Osteoblast (primary cell): ENCODE measurements at regions not wholly inside any gene's neighbourhood (a gene's known extent, or its start where the extent isn't known, plus 50 kb on each side); places are given as distances from the start of the nearest gene placed in this dataset.

Experiments used
- DNase-seq: peaks from one replicate; pipeline ENCODE4 v3.0.0; 2011; ENCODE audit warnings: low spot score, mixed read lengths; ENCODE audit not compliant: insufficient read length; ENCODE audit errors: missing footprints
- H2AFZ ChIP-seq: 2 replicates; pipeline ENCODE4 v1.6.0; 2011; ENCODE audit warnings: mild to moderate bottlenecking, low read length
- H3K27ac ChIP-seq: 2 replicates; pipeline ENCODE4 v1.5.1; 2011; ENCODE audit warnings: mild to moderate bottlenecking, low read depth, low read length, moderate library complexity
- H3K27me3 ChIP-seq: 2 replicates; pipeline ENCODE4 v1.6.0; 2012; ENCODE audit warnings: mild to moderate bottlenecking, control low read depth, inconsistent platforms, low read length, moderate library complexity; ENCODE audit not compliant: insufficient read depth
- H3K36me3 ChIP-seq: 2 replicates; pipeline ENCODE4 v1.5.1; 2011; ENCODE audit warnings: mild to moderate bottlenecking, low read length, control low read depth, moderate library complexity; ENCODE audit not compliant: insufficient read depth
- H3K4me1 ChIP-seq: 2 replicates; pipeline ENCODE4 v1.5.1; 2011; ENCODE audit warnings: mild to moderate bottlenecking, low read length, control low read depth, moderate library complexity; ENCODE audit not compliant: insufficient read depth
- H3K4me2 ChIP-seq: 2 replicates; pipeline ENCODE4 v1.6.0; 2011; ENCODE audit warnings: mild to moderate bottlenecking, low read length; ENCODE audit not compliant: insufficient read depth
- H3K4me3 ChIP-seq: fragments of 200-600 bp; sonication (generic); 3 replicates; pipeline ENCODE4 v1.5.1; 2012; ENCODE audit warnings: mild to moderate bottlenecking, low read length, inconsistent platforms; ENCODE audit not compliant: insufficient read depth
- H3K79me2 ChIP-seq: 2 replicates; pipeline ENCODE4 v1.6.0; 2012; ENCODE audit warnings: mild to moderate bottlenecking, low read length, control low read depth, inconsistent platforms; ENCODE audit not compliant: insufficient read depth
- H3K9me3 ChIP-seq: 2 replicates; pipeline ENCODE4 v1.5.1; 2011; ENCODE audit warnings: low read depth, low read length, control low read depth
- H4K20me1 ChIP-seq: 2 replicates; pipeline ENCODE4 v1.6.0; 2012; ENCODE audit warnings: mild to moderate bottlenecking, low read length, control low read depth; ENCODE audit not compliant: insufficient read depth
- CTCF ChIP-seq: IDR thresholded peaks from 2 replicates; pipeline ENCODE4 v1.5.1; 2011; ENCODE audit warnings: mild to moderate bottlenecking, low read depth, low read length, moderate library complexity; ENCODE audit errors: extremely low read depth

- peaks cover 25% of the 10 kb centered on the region for H3K27me3 ChIP-seq
- no peaks in the 10 kb centered on the region for H3K4me1 ChIP-seq
- H3K79me2 ChIP-seq, result no peaks in the 10 kb centered on the region
- H3K9me3 ChIP-seq, result no peaks in the 10 kb centered on the region
- no peak overlapping the region for H3K4me3 ChIP-seq
- H3K4me2 ChIP-seq, result no peak overlapping the region
- no peak for TF ChIP-seq CTCF
- no peak overlapping the region for H3K27ac ChIP-seq
- DNase-seq, result no peak
- no peak overlapping the region for H2AFZ ChIP-seq
- no peaks in the 10 kb centered on the region for H4K20me1 ChIP-seq
- no peaks in the 10 kb centered on the region for H3K36me3 ChIP-seq
Observed at GRCh38 chr9:124202447-124202971, 55.2 kb upstream of the NEK6 start.

GRCh38 chr9:124205686-124206352 is 51.9 kb upstream of the NEK6 start:
- peaks cover 23% of the 10 kb centered on the region for H3K27me3 ChIP-seq
- TF ChIP-seq CTCF, result no peak
- H3K79me2 ChIP-seq, result no peaks in the 10 kb centered on the region
- DNase-seq, result no peak
- no peak overlapping the region for H3K4me2 ChIP-seq
- H3K4me1 ChIP-seq, result peaks cover 3% of the 10 kb centered on the region
- no peaks in the 10 kb centered on the region for H3K36me3 ChIP-seq
- no peak overlapping the region for H2AFZ ChIP-seq
- no peak overlapping the region for H3K4me3 ChIP-seq
- no peaks in the 10 kb centered on the region for H4K20me1 ChIP-seq
- no peaks in the 10 kb centered on the region for H3K9me3 ChIP-seq
- H3K27ac ChIP-seq, result no peak overlapping the region

GRCh38 chr9:124206391-124206790 is 51.4 kb upstream of the NEK6 start:
- Histone ChIP-seq H3K9me3 (no peaks in the 10 kb centered on the region), H3K4me2 (no peak overlapping the region), H3K36me3 (no peaks in the 10 kb centered on the region), H3K79me2 (no peaks in the 10 kb centered on the region), H3K4me1 (peaks cover 9% of the 10 kb centered on the region), H2AFZ (no peak overlapping the region), H3K27me3 (peaks cover 23% of the 10 kb centered on the region), H3K27ac (no peak overlapping the region), H4K20me1 (no peaks in the 10 kb centered on the region), H3K4me3 (no peak overlapping the region)
- no peak for TF ChIP-seq CTCF
- no peak for DNase-seq
